GM18508 (cell line): ENCODE measurements at regions not wholly inside any gene's neighbourhood (a gene's known extent, or its start where the extent isn't known, plus 50 kb on each side); places are given as distances from the start of the nearest gene placed in this dataset.

Experiments
- ATAC-seq: cut with Tn5 transposase; IDR thresholded peaks from one replicate; pipeline ENCODE4 v1.9.1; 2021; ENCODE audit warnings: moderate number of reproducible peaks; ENCODE audit not compliant: insufficient read depth, unreplicated experiment

- ATAC-seq = no peak
Measured at GRCh38 chr5:165712011-165712410, 2206.6 kb downstream of the MAT2B start.

GRCh38 chr5:165714598-165714997, 2209.2 kb downstream of the MAT2B start:
- no peak for ATAC-seq

- ATAC-seq = no peak
Measured at GRCh38 chr5:165720901-165721300, 2215.5 kb downstream of the MAT2B start.

GRCh38 chr5:165722401-165722800, 2217.0 kb downstream of the MAT2B start:
- no peak for ATAC-seq

GRCh38 chr5:165723931-165724330, 2218.5 kb downstream of the MAT2B start:
- ATAC-seq = no peak

GRCh38 chr5:165728425-165728824, 2223.0 kb downstream of the MAT2B start:
- ATAC-seq = no peak

- ATAC-seq = no peak
Measured at GRCh38 chr5:165735388-165735787, 2230.0 kb downstream of the MAT2B start.

- ATAC-seq = no peak
Measured at GRCh38 chr5:165739079-165739741, 2233.8 kb downstream of the MAT2B start.

GRCh38 chr5:165757791-165758190, 2252.4 kb downstream of the MAT2B start:
- ATAC-seq = no peak

GRCh38 chr5:165775111-165775510, 2269.7 kb downstream of the MAT2B start:
- no peak for ATAC-seq

- ATAC-seq = no peak
Measured at GRCh38 chr5:165779505-165779904, 2274.1 kb downstream of the MAT2B start.

- ATAC-seq = no peak
Measured at GRCh38 chr5:165780901-165781300, 2275.5 kb downstream of the MAT2B start.

GRCh38 chr5:165781738-165782137, 2276.3 kb downstream of the MAT2B start:
- ATAC-seq = no peak

- ATAC-seq = no peak
Measured at GRCh38 chr5:165783024-165783423, 2277.6 kb downstream of the MAT2B start.

- no peak for ATAC-seq
Measured at GRCh38 chr5:165786073-165786472, 2280.7 kb downstream of the MAT2B start.

GRCh38 chr5:165795073-165795472, 2289.7 kb downstream of the MAT2B start:
- ATAC-seq = no peak

GRCh38 chr5:165805756-165806155, 2300.3 kb downstream of the MAT2B start:
- no peak for ATAC-seq

- no peak for ATAC-seq
Measured at GRCh38 chr5:165808335-165808734, 2302.9 kb downstream of the MAT2B start.

GRCh38 chr5:165809914-165810313, 2304.5 kb downstream of the MAT2B start:
- no peak for ATAC-seq

GRCh38 chr5:165829504-165829903, 2324.1 kb downstream of the MAT2B start:
- no peak for ATAC-seq

GRCh38 chr5:165834891-165835290, 2329.5 kb downstream of the MAT2B start:
- no peak for ATAC-seq

GRCh38 chr5:165836046-165836445, 2330.6 kb downstream of the MAT2B start:
- ATAC-seq = no peak

GRCh38 chr5:165837286-165837685, 2331.9 kb downstream of the MAT2B start:
- ATAC-seq = no peak
